ENCODE measurements at regions not wholly inside any gene's neighbourhood (a gene's known extent, or its start where the extent isn't known, plus 50 kb on each side); places are given as distances from the start of the nearest gene placed in this dataset.

DNA sequence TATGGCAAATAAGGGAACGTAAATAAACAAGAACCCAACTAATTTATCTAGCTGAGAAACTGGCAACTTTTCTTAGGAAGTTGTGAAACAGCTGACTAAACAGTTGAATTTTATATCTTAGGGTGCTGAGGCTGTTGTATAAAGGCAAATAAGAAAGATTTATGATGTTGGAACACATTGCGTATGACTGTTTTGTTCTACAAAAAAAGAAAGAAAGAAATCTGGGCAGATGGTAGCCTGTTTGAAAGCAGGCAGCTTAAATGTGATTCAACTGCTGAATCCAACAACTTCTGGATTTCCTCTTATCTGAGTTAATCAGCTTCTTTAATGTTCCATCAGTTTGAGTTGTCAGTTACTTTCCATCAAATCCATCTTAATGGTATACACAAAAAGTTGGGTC, 214.5 kb downstream of the SNX13 start:
- Histone ChIP-seq H3K4me3 (ENCODE audit: low read depth in 2 of 2, low read length in 2 of 2) (no peak overlapping the region), H3K9me3 (ENCODE audit: control insufficient read depth, insufficient read depth, low read depth, low read length) (no peaks in the 10 kb centered on the region), H3K36me3 (ENCODE audit: control insufficient read depth, insufficient read depth, low read length) (no peaks in the 10 kb centered on the region), H3K27me3 (ENCODE audit: control insufficient read depth, insufficient read depth, low read length) (peaks cover 3% of the 10 kb centered on the region; the same call in 1 of the 2 replicates), H3K27ac (ENCODE audit: low read length) (no peak overlapping the region), H3K4me1 (ENCODE audit: control insufficient read depth, insufficient read depth, low read length) (no peaks in the 10 kb centered on the region)
- ATAC-seq (no peak), DNase-seq (ENCODE audit: low read depth, low spot score) (no peak)
- ChIA-PET CTCF (interaction anchor here (0.6 kb wide), 1 partner anchor 808 kb away, joined by 3 read pairs; no protein-coding TSS in a partner anchor), POLR2A (no interaction called here)
- intact Hi-C loops (cut with micrococcal nuclease; ENCODE audit: unreplicated experiment) (no loop called here), in situ Hi-C loops (cut with HindIII; ENCODE audit: low pct_unique_long_range_greater_than_20kb, low sequenced_read_pairs) (no loop called here)
- BruUV-seq (replicated peaks), result no TSS peak
- TF ChIP-seq, protein P1, sequence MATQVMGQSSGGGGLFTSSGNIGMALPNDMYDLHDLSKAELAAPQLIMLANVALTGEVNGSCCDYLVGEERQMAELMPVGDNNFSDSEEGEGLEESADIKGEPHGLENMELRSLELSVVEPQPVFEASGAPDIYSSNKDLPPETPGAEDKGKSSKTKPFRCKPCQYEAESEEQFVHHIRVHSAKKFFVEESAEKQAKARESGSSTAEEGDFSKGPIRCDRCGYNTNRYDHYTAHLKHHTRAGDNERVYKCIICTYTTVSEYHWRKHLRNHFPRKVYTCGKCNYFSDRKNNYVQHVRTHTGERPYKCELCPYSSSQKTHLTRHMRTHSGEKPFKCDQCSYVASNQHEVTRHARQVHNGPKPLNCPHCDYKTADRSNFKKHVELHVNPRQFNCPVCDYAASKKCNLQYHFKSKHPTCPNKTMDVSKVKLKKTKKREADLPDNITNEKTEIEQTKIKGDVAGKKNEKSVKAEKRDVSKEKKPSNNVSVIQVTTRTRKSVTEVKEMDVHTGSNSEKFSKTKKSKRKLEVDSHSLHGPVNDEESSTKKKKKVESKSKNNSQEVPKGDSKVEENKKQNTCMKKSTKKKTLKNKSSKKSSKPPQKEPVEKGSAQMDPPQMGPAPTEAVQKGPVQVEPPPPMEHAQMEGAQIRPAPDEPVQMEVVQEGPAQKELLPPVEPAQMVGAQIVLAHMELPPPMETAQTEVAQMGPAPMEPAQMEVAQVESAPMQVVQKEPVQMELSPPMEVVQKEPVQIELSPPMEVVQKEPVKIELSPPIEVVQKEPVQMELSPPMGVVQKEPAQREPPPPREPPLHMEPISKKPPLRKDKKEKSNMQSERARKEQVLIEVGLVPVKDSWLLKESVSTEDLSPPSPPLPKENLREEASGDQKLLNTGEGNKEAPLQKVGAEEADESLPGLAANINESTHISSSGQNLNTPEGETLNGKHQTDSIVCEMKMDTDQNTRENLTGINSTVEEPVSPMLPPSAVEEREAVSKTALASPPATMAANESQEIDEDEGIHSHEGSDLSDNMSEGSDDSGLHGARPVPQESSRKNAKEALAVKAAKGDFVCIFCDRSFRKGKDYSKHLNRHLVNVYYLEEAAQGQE (IDR thresholded peaks at IDR 0.05; ENCODE audit: insufficient read depth in 1 of 2, low read depth in 2 of 2, low read length in 1 of 2), result no peak
- TF ChIP-seq TCF7L2 (IDR thresholded peaks at IDR 0.05; ENCODE audit: low read depth, low read length) (no peak), SIN3A (IDR thresholded peaks at IDR 0.05; ENCODE audit: borderline replicate concordance, insufficient read depth, low read depth, low read length) (no peak), CTCF (IDR thresholded peaks at IDR 0.05) (no peak), POLR2AphosphoS5 (IDR thresholded peaks at IDR 0.05; ENCODE audit: low read depth, low read length) (no peak)

GRCh38 chr7:17732083-17732482, 208.2 kb downstream of the SNX13 start:
- no peak for ATAC-seq
- Histone ChIP-seq H3K36me3 (ENCODE audit: control insufficient read depth, insufficient read depth, low read length) (no peaks in the 10 kb centered on the region), H3K9me3 (ENCODE audit: control insufficient read depth, insufficient read depth, low read depth, low read length) (no peaks in the 10 kb centered on the region), H3K27me3 (ENCODE audit: control insufficient read depth, insufficient read depth, low read length) (no peaks in the 10 kb centered on the region), H3K27ac (ENCODE audit: low read length) (no peak overlapping the region), H3K4me3 (ENCODE audit: low read depth in 2 of 2, low read length in 2 of 2) (no peak overlapping the region), H3K4me1 (ENCODE audit: control insufficient read depth, insufficient read depth, low read length) (no peaks in the 10 kb centered on the region)
- no peak for DNase-seq (ENCODE audit: low read depth, low spot score)
- intact Hi-C loops (cut with micrococcal nuclease; ENCODE audit: unreplicated experiment), result no loop called here
- no TSS peak for BruUV-seq (replicated peaks)
- POLR2A ChIA-PET, result no interaction called here
- CTCF ChIA-PET, result no interaction called here
- TF ChIP-seq TCF7L2 (IDR thresholded peaks at IDR 0.05; ENCODE audit: low read depth, low read length) (no peak), POLR2AphosphoS5 (IDR thresholded peaks at IDR 0.05; ENCODE audit: low read depth, low read length) (no peak), CTCF (IDR thresholded peaks at IDR 0.05) (no peak), SIN3A (IDR thresholded peaks at IDR 0.05; ENCODE audit: borderline replicate concordance, insufficient read depth, low read depth, low read length) (no peak)
- TF ChIP-seq, protein P1 (IDR thresholded peaks at IDR 0.05; ENCODE audit: insufficient read depth in 1 of 2, low read depth in 2 of 2, low read length in 1 of 2), result no peak
- in situ Hi-C loops (cut with HindIII; ENCODE audit: low pct_unique_long_range_greater_than_20kb, low sequenced_read_pairs), result no loop called here
